Esophagus squamous epithelium (tissue), 5 donors: ENCODE measurements at regions not wholly inside any gene's neighbourhood (a gene's known extent, or its start where the extent isn't known, plus 50 kb on each side); places are given as distances from the start of the nearest gene placed in this dataset.

Experiments
- DNase-seq: peaks from one replicate; lab custom pipeline; 2025; lab: John Stamatoyannopoulos, UW
- H3K27ac ChIP-seq, 4 donors: fragments of 200-600 bp; sonication (generic); one replicate each; pipeline ENCODE4 v1.5.1; 2016 to 2019; ENCODE audit warnings: mild to moderate bottlenecking in 1 of 4
- H3K27me3 ChIP-seq, 4 donors: fragments of 200-600 bp; sonication (generic); 1 replicate in 3 of 4; 2 replicates in 1 of 4; pipeline versions ENCODE4 v1.5.1 to v1.6.0; 2017 to 2021; ENCODE audit warnings: antibody characterized with exemption in 1 of 4
- H3K36me3 ChIP-seq, 3 donors: fragments of 200-600 bp; sonication (generic); one replicate each; pipeline ENCODE4 v1.5.1; 2016 to 2019
- H3K4me1 ChIP-seq, 3 donors: fragments of 200-600 bp; sonication (generic); one replicate each; pipeline ENCODE4 v1.5.1; 2017 to 2019
- H3K4me3 ChIP-seq, 4 donors: fragments of 200-600 bp; sonication (generic); 1 replicate in 3 of 4; 2 replicates in 1 of 4; pipeline ENCODE4 v1.5.1; 2016 to 2019; ENCODE audit warnings: mild to moderate bottlenecking in 2 of 4, moderate library complexity in 1 of 4
- H3K9me3 ChIP-seq, 3 donors: fragments of 200-600 bp; sonication (generic); one replicate each; pipeline ENCODE4 v1.5.1; 2016 to 2019
- POLR2A ChIP-seq, 4 donors: fragments of 450-650 bp; IDR thresholded peaks; one replicate each; pipeline ENCODE4 v1.6.1; 2017; ENCODE audit warnings: antibody characterized with exemption in 4 of 4, mild to moderate bottlenecking in 4 of 4, moderate library complexity in 3 of 4
- WGBS, 2 donors: methylation state at CpG; one replicate each; pipeline ENCODE4 v1.1.5; 2018; 5-methylcytosine and 5-hydroxymethylcytosine counted together
- intact Hi-C: fragments of 100-400 bp; cut with DNase I; formaldehyde crosslinking; loops from one replicate; pipeline ENCODE4 v1.15.0; 2022
- TF ChIP-seq, protein P1 (sequence below), 6 experiments: fragments of 450-650 bp in 4 of 6; fragments of 200-600 bp in 2 of 6; sonication (generic) in 2 of 6; IDR thresholded peaks; one replicate each; pipeline ENCODE4 v1.5.1; 2016 to 2019; ENCODE audit warnings: antibody characterized with exemption in 6 of 6, mild to moderate bottlenecking in 4 of 6, moderate library complexity in 4 of 6
- donor health status: DM: yes; HTN: yes; CAD: no.

DNA sequence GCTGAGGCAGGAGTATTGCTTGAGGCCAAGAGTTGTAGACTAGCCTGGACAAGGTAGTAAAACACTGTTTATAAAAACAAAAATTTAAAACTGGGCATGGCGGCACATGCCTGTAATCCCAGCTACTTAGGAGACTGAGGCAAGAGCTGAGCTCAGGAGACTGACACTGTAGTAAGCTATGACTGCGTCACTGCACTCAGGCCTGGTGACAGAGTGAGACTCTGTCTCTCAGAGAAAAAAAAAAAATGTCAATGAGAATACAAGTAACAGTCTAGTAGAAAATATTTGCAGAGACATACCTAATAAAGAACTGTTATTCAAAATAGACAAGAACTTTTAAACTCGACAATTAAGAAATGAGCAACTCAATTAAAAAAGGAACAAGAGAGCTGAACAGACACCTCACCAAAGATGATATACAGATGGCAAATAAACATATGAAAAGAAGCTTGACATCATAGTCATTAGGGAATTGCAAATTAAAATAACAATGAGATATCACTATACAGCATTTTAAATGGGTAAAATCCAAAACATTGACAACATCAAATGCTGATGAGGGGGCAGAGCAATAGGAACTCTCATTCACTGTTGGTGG, 624.3 kb upstream of the ZEB2 start:
- Histone ChIP-seq H3K36me3 (no peaks in the 10 kb centered on the region), H3K4me1 (no peaks in the 10 kb centered on the region), H3K27ac (no peak overlapping the region), H3K9me3 (no peaks in the 10 kb centered on the region), H3K4me3 (no peak overlapping the region), H3K27me3 (no peaks in the 10 kb centered on the region)
- WGBS, 2 donors: 86 to 88% methylated on average over 3 of the region's 3 CpGs
- no peak for DNase-seq
- TF ChIP-seq POLR2A (IDR thresholded peaks at IDR 0.05): no peak
- TF ChIP-seq, protein P1, sequence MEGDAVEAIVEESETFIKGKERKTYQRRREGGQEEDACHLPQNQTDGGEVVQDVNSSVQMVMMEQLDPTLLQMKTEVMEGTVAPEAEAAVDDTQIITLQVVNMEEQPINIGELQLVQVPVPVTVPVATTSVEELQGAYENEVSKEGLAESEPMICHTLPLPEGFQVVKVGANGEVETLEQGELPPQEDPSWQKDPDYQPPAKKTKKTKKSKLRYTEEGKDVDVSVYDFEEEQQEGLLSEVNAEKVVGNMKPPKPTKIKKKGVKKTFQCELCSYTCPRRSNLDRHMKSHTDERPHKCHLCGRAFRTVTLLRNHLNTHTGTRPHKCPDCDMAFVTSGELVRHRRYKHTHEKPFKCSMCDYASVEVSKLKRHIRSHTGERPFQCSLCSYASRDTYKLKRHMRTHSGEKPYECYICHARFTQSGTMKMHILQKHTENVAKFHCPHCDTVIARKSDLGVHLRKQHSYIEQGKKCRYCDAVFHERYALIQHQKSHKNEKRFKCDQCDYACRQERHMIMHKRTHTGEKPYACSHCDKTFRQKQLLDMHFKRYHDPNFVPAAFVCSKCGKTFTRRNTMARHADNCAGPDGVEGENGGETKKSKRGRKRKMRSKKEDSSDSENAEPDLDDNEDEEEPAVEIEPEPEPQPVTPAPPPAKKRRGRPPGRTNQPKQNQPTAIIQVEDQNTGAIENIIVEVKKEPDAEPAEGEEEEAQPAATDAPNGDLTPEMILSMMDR (IDR thresholded peaks at IDR 0.05): no peak
- intact Hi-C loops: no loop called here

DNA sequence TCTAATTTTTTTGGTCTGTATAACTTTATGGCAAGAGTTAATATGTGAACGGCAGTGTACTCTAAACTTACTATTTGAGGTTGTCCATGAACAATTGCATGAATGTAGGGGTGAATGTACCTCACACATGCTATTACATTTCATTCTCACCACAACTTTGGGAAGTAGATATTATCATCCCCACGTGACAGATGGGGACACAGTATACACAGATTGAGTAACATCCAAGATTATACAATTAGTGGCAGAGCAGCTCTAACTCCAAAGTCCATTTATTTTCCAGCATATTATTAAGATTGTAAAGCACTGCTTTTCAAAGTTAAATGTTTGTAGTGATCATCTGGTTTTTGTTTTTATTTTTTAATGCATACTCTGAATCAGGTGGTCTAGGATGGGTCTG, 622.1 kb upstream of the ZEB2 start:
- no peaks in the 10 kb centered on the region for H3K36me3 ChIP-seq
- no peak overlapping the region for H3K4me3 ChIP-seq
- no peaks in the 10 kb centered on the region for H3K9me3 ChIP-seq
- 71 to 81% methylated on average over 2 of the region's 2 CpGs for WGBS, 2 donors
- intact Hi-C loops: no loop called here
- no peaks in the 10 kb centered on the region for H3K4me1 ChIP-seq
- no peaks in the 10 kb centered on the region for H3K27me3 ChIP-seq
- no peak overlapping the region for H3K27ac ChIP-seq
- DNase-seq: no peak
- TF ChIP-seq POLR2A (IDR thresholded peaks at IDR 0.05): no peak
- TF ChIP-seq, protein P1 (IDR thresholded peaks at IDR 0.05): no peak

DNA sequence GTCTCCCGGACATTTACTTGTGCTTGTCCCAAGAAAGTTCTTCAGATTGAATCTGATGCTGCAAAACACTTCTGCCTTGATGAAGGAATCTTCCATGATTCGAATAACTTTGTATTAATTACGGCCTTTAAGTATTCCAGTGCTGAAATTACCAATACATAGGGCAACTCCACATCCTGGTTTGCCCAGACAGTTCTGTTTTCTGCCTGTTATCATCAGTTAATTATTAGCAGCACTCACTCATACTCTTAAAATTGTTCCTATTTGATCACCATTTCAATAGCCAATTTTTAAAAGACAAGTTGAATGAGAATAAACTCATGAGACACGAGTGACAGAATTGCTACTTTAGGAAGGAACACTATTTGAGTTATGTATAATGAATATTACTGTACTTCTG, 620.7 kb upstream of the ZEB2 start:
- no peaks in the 10 kb centered on the region for H3K9me3 ChIP-seq
- no peak for DNase-seq
- TF ChIP-seq, protein P1 (IDR thresholded peaks at IDR 0.05): no peak
- no peak for TF ChIP-seq POLR2A (IDR thresholded peaks at IDR 0.05)
- H3K36me3 ChIP-seq: no peaks in the 10 kb centered on the region
- H3K4me3 ChIP-seq: no peak overlapping the region
- WGBS, 2 donors: 84 to 91% methylated on average over 4 of the region's 4 CpGs
- intact Hi-C loops: no loop called here
- no peak overlapping the region for H3K27ac ChIP-seq
- no peaks in the 10 kb centered on the region for H3K4me1 ChIP-seq
- no peaks in the 10 kb centered on the region for H3K27me3 ChIP-seq

DNA sequence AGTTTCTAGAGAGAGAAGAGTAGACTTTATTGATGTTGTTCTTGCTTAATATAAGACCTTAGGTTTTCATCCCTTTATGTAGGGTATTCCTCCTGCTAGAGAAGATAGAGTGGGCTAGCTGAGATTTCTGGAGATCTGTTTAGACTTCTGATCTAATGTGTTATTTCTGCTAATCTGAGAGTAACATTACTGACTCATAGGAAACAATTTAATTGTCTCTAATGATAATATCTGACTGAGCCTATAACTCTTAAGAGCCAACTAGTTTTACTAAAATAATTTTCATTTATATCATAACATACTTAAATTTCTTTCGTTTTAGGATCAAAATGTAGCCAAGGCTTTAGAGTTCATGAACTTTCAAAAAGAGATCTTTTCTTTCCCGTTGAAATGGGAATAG, 618.7 kb upstream of the ZEB2 start:
- TF ChIP-seq, protein P1 (IDR thresholded peaks at IDR 0.05): no peak
- no peak for TF ChIP-seq POLR2A (IDR thresholded peaks at IDR 0.05)
- Histone ChIP-seq H3K27ac (no peak overlapping the region), H3K9me3 (no peaks in the 10 kb centered on the region), H3K27me3 (no peaks in the 10 kb centered on the region), H3K4me1 (no peaks in the 10 kb centered on the region), H3K36me3 (no peaks in the 10 kb centered on the region), H3K4me3 (no peak overlapping the region)
- intact Hi-C loops: no loop called here
- 70% methylated on average over 2 of the region's 2 CpGs for WGBS, 2 donors
- DNase-seq: no peak

DNA sequence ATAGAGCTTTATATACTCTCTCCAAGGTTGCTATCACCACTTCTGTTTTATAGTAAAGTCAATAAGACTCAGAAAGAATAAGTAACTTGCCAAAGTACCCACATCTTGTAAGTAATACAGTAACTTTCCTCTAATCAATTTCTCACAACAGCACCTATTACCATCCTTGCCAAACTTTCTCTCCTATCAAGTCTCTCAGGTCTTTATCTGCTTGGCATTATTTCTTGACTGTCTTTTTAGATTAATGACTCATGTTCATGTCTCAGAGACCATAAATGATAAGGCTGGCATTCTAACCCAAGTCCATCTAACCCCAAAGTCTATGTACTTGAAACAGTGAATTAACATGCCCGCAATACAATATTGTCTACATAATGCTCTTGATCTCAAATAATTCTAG, 618.0 kb upstream of the ZEB2 start:
- no peaks in the 10 kb centered on the region for H3K9me3 ChIP-seq
- no peaks in the 10 kb centered on the region for H3K27me3 ChIP-seq
- TF ChIP-seq, protein P1 (IDR thresholded peaks at IDR 0.05): no peak
- no peak for TF ChIP-seq POLR2A (IDR thresholded peaks at IDR 0.05)
- no peaks in the 10 kb centered on the region for H3K4me1 ChIP-seq
- no peak for DNase-seq
- no peak overlapping the region for H3K27ac ChIP-seq
- H3K36me3 ChIP-seq: no peaks in the 10 kb centered on the region
- WGBS, 2 donors: 90 to 96% methylated on average over 1 of the region's 1 CpG
- intact Hi-C loops: no loop called here
- H3K4me3 ChIP-seq: no peak overlapping the region
